Left ventricle myocardium inferior (tissue), 1 donor: ENCODE measurements at regions not wholly inside any gene's neighbourhood (a gene's known extent, or its start where the extent isn't known, plus 50 kb on each side); places are given as distances from the start of the nearest gene placed in this dataset.

Source experiments
- DNase-seq: peaks from one replicate; pipeline ENCODE4 v3.0.0-alpha.2; 2020
- H3K27ac ChIP-seq: fragments of 200-600 bp; replicated peaks from 2 replicates; pipeline ENCODE4 v1.8.0; 2021
- H3K27me3 ChIP-seq: fragments of 200-600 bp; 2 replicates; pipeline ENCODE4 v1.8.0; 2021; ENCODE audit warnings: low read depth
- H3K36me3 ChIP-seq: fragments of 200-600 bp; 2 replicates; pipeline ENCODE4 v1.8.0; 2021
- H3K4me1 ChIP-seq: fragments of 200-600 bp; 2 replicates; pipeline ENCODE4 v1.8.0; 2021
- H3K4me3 ChIP-seq: fragments of 200-600 bp; 2 replicates; pipeline ENCODE4 v1.8.0; 2021; ENCODE audit warnings: mild to moderate bottlenecking, moderate library complexity
- H3K9me3 ChIP-seq: fragments of 200-600 bp; replicated peaks from 2 replicates; pipeline ENCODE4 v1.8.0; 2021
- CTCF ChIP-seq: fragments of 200-600 bp; IDR thresholded peaks from 2 replicates; pipeline ENCODE4 v1.8.0; 2021; ENCODE audit warnings: antibody characterized with exemption, mild to moderate bottlenecking, borderline replicate concordance
- intact Hi-C: fragments of 100-400 bp; cut with micrococcal nuclease; formaldehyde crosslinking; loops from one replicate; pipeline ENCODE4 v1.11.0; 2022
- donor health status: DM: no; HTN: yes; CAD: no; lungs with severe emphysema.

- Histone ChIP-seq H3K4me1 (no peaks in the 10 kb centered on the region), H3K9me3 (no peaks in the 10 kb centered on the region), H3K27ac (no peak overlapping the region), H3K36me3 (no peaks in the 10 kb centered on the region), H3K27me3 (no peaks in the 10 kb centered on the region), H3K4me3 (no peak overlapping the region)
- no peak for DNase-seq
- no peak for TF ChIP-seq CTCF
- intact Hi-C loops = no loop called here
Observed at GRCh38 chr11:122327528-122327927, 211.5 kb upstream of the BLID start.

GRCh38 chr11:122323754-122324421, 207.9 kb upstream of the BLID start:
- Histone ChIP-seq H3K4me1 (peaks cover 7% of the 10 kb centered on the region), H3K27ac (no peak overlapping the region), H3K27me3 (no peaks in the 10 kb centered on the region), H3K9me3 (no peaks in the 10 kb centered on the region), H3K4me3 (no peak overlapping the region), H3K36me3 (no peaks in the 10 kb centered on the region)
- intact Hi-C loops = no loop called here
- TF ChIP-seq CTCF = no peak
- no peak for DNase-seq

DNA sequence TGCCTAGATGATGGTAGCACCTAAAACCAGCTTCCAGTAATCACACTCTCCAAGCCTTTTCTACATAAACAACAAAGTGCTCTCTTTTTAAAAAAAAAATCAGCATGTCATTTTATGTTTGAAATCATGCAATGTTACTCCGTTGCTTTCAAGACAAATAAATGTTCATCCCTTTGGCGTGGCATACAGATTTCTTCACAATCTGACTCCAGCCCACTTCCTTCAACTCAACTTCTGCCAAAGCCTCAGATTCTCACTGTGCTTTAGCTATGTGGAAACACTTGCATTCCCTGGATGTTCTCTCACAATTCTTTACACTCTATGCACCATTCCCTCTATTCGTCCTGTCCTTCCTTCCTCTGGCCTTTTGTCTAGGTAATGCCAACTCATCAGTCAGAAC, 206.3 kb upstream of the BLID start:
- no peak for TF ChIP-seq CTCF
- DNase-seq = no peak
- Histone ChIP-seq H3K9me3 (no peaks in the 10 kb centered on the region), H3K36me3 (no peaks in the 10 kb centered on the region), H3K4me1 (peaks cover 15% of the 10 kb centered on the region), H3K27me3 (no peaks in the 10 kb centered on the region), H3K27ac (no peak overlapping the region), H3K4me3 (no peak overlapping the region)
- intact Hi-C loops = no loop called here

- H3K27ac ChIP-seq = no peak overlapping the region
Observed at GRCh38 chr11:122320671-122321070, 204.7 kb upstream of the BLID start.

GRCh38 chr11:122319691-122320620, 203.9 kb upstream of the BLID start:
- Histone ChIP-seq H3K36me3 (no peaks in the 10 kb centered on the region), H3K4me1 (peaks cover 17% of the 10 kb centered on the region), H3K9me3 (no peaks in the 10 kb centered on the region), H3K27ac (no peak overlapping the region), H3K4me3 (no peak overlapping the region), H3K27me3 (no peaks in the 10 kb centered on the region)
- no peak for DNase-seq
- intact Hi-C loops = no loop called here
- no peak for TF ChIP-seq CTCF

More at GRCh38 chr11:122320671-122321070, 204.7 kb upstream of the BLID start:
- no peak for DNase-seq
- intact Hi-C loops = no loop called here
- H3K36me3 ChIP-seq = no peaks in the 10 kb centered on the region
- H3K9me3 ChIP-seq = no peaks in the 10 kb centered on the region
- H3K4me3 ChIP-seq = no peak overlapping the region
- H3K27me3 ChIP-seq = no peaks in the 10 kb centered on the region
- H3K4me1 ChIP-seq = peaks cover 17% of the 10 kb centered on the region
- no peak for TF ChIP-seq CTCF
